CD4-positive, alpha-beta T cell treated with Interleukin-4 for 1 hour (primary cell): ENCODE measurements at regions not wholly inside any gene's neighbourhood (a gene's known extent, or its start where the extent isn't known, plus 50 kb on each side); places are given as distances from the start of the nearest gene placed in this dataset.
"Not testable (repeated sequence)": the region's sequence is repeated elsewhere in the genome, so short reads cannot be mapped to it uniquely, and the experiment has no call there.

Experiments
- DNase-seq, 2 donors: peaks; one replicate each; pipeline ENCODE4 v3.0.0-alpha.2; 2020 to 2022

GRCh38 chr14:51447411-51447810 lies 204.3 kb upstream of the FRMD6 start:
- DNase-seq: no peak

DNA sequence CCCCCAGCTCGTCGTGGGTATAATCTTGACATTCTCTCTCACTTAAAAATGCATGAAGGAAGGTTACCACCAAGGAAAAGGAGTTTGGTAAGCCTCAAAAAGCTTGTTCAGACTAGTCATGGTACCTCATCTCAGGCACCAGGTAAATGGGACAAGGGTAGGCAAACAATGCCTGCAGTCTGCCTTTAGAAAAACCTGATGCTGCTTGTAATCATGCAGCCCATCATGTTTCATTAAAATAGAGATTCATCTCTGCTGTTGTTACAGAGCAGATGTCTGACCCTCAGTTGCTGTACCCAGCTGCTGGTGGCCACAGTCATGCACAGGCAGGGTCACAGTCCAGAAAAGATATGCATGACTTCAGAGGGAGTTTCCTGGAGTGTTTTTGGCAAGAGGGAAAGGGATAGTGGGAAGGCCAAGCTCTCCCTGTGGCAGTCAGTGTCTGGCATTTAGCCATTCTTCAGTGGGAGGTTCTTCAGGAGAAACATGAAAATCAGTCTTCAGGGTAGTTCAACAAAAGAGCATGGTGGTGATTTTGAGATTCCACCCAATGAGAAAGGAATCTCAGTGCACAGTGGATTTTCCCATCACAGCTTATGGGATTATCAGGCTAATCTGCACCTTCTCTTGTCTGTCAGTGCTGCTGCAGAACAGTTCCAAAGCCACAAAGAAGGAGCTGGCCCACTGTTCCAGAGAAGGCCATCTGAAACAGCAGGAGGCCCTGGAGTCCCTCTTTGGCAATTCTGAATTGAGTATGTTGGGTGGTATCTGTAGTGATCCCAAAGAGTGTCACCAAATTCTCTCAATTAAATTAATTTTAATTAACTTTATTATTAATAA lies 202.7 kb upstream of the FRMD6 start:
- no peak for DNase-seq

DNA sequence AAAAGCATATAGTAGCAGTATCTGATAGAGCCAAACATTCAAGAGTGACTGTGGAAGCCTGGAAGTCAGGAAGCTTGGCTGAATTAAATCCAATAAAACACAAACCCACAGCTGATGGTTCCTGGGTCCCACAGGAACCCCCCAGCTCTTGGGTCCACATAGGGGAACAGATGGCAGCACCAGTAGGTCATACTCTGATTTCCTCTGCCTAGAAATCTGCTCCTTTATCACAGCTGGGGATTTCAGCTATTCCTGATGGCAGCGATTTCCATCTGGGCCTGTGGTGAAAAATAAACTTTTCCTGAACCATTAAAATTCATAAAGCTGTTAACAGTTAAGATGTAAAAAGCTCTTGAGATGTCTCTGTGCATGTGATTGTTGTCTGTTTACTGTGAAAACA lies 202.0 kb upstream of the FRMD6 start:
- no peak for DNase-seq

GRCh38 chr14:51451561-51451960 lies 200.1 kb upstream of the FRMD6 start:
- DNase-seq: no peak

- no peak for DNase-seq
These were observed 197.8 kb upstream of the FRMD6 start for GRCh38 chr14:51453869-51454268.

DNA sequence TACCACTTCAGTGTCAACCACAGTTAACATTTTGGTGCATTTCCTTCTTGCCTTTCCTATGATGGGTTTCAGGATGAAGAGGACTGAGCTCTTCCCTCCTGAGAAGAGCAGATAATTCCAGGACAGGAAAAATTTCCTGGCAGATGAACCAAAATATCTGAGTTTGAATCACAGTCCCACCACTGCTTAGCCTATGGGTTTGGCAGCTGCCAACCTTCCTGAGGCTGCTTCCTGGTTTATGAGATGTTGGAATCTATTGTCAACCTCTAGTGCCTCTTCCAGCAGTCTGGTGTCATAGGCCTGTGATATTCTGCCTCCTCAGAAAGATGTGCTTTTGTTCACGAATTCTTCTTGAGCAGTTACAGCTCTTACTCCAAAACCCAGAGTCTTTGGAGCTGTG lies 197.4 kb upstream of the FRMD6 start:
- no peak for DNase-seq

DNA sequence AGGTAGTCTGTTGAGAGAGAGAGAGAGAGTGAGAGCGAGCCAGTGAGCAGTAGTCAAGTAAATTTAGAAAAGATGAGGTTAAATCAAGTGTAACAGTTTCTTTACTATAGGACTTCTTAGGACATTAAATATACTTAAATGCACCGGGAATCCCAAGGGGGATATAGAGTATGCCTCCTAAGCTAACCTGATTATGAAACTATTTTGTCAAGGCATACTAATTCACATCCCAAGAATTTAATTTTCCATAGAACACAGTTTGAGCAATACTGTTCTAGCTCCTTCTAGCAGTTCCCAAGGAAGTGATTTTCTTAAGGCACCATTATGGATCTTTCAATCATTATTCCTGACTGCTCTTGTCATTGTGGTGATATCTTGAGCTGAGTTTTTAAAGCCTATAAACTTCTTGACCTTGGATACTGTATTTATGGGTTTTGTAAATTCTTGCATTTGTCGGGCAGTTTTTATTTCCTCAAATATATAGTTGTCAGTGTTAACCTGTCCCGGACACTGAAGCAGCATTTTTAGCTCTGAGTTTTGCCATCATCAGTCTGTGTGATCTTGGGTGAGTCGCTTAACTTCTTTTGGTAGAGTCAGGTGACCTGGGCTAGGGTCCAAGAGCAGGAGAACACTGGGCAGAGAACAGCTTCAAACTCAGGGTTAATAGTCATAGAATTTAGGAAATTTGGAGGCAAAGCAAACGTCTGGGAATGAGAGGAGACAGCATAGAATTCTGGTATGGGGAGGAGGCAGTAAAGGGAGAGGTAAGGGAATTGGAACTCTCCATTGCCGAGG lies 196.5 kb upstream of the FRMD6 start:
- no peak for DNase-seq

DNA sequence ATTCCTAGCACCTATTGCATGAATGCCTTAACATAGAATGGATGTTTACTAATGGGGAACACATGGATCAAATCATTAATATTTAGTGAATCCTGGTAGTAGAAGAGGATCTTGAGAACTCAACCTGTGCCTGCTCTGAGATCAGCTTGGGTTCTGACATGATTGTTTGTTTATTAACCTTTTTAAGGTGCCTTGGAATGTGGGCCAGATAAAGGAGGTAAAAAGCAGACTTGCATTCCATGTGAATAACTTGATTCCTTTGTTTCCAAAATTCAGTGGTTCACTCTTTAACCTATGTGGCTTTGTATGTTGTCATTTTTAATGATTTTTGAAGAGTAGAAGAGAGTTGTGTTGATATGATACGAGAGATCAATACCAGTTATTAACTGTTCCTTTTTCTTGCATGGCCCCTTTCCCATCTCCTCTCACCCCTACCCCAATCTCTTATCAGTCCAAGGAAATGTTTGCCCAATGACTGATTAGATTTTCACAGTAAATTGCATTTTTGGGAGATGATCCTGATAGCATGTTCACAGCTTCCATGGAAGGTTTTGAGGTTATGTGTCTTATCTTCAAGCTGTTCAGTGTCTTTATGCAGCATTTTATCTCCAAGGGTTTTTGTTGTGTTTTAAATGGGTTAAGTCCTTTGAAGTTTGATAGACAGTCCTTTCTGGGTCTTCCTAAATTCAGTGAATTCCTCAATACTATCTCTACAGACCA lies 193.7 kb upstream of the FRMD6 start:
- no peak for DNase-seq

DNA sequence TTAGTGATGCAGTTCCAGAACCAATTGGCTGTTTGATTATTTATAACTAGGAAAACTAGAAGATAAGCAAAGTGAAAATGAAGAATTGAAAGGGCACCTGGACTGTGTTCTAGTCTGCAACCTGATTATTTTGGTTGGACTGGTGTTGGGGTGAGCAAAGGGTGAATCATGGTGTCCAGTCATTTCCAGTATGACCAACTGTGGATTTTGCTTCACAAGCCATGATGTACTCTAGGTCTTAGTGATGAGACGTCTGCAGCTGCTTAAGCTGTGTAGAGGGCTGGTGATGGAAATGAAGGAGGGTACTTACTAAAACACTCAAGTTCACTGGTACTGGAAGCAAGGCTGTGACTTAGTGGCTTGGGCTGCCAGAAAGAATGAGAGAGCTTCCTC lies 193.2 kb upstream of the FRMD6 start:
- no peak for DNase-seq

DNA sequence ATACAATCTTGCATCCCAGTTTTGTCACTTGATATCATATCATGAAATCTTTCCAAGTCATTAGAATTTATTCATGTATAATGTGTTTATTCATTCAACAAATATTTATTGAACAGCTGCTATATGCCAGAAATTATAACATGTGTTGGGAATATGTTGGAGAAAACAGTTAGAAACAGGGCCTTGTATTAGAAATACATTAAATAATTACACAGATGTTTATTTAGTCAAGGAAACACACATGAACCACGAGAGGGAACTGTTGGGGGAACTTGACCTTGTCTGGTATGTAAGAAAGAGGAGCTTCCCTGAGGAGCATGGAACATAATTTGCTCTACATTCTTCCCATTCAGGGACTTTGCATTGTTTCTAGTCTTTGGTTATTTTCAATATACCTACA lies 191.7 kb upstream of the FRMD6 start:
- no peak for DNase-seq

- DNase-seq: no peak
These were observed 189.5 kb upstream of the FRMD6 start for GRCh38 chr14:51462182-51462581.

DNA sequence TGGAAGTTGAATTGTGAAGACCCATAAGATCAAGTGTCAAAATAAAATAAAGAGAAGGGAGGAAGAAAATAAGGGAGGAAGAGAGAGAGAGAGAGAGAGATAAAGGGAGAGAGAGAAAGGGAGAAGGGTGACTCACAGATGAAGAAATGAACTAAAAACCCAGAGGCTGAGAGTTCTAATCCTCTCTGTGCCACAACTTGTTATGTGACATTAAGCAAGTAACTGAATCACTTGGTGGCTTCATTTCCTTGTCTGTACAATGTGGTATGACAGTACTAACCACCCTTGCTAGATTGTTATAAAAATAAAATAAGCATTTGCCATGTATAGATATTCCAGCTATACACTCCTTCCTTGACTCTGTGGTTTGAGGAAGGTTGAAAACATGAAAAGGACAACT lies 189.0 kb upstream of the FRMD6 start:
- no peak for DNase-seq

- no peak for DNase-seq
These were observed 188.2 kb upstream of the FRMD6 start for GRCh38 chr14:51463461-51463860.

DNA sequence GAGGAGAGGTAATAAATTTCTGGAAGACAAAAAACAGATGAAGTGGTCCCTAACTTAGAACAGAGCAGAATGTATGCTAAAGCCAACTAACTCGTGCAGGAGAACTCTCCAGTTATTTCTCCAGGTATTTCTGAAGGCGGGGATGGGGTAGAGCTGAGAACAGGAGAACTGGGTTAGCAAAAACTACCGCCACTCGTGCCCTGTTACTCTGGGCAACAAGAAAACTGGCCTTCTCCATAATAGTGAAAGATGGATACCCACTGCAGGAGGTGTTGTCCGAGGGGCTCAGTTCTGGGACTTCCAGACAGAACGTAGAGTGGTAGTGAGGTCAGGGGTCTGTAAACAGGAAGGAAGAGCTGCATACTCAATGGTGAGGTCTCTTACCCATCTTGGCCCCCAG lies 187.3 kb upstream of the FRMD6 start:
- no peak for DNase-seq

DNA sequence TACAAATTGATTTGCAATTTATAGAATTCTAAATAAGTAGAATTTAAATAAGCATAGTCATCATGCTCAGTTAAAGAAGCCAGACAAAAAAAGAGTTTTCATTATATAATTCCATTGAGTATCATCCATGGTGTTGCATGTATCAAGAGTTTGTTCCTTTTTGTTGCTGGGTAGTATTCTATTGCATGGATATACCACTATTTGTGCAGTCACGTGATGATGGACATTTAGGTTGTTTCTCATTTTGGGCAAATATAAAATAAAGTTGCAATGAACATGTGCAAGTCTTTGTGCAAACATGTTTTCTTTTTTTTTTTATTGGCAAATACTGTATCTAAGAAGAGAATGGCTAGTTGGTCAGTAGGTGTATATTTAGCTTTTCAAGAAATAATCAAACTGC lies 186.2 kb upstream of the FRMD6 start:
- no peak for DNase-seq

- not testable (repeated sequence) for DNase-seq
These were observed 184.3 kb upstream of the FRMD6 start for GRCh38 chr14:51467392-51467791.

- DNase-seq: no peak
These were observed 183.2 kb upstream of the FRMD6 start for GRCh38 chr14:51468523-51468922.

GRCh38 chr14:51472881-51473280 lies 178.8 kb upstream of the FRMD6 start:
- no peak for DNase-seq

DNA sequence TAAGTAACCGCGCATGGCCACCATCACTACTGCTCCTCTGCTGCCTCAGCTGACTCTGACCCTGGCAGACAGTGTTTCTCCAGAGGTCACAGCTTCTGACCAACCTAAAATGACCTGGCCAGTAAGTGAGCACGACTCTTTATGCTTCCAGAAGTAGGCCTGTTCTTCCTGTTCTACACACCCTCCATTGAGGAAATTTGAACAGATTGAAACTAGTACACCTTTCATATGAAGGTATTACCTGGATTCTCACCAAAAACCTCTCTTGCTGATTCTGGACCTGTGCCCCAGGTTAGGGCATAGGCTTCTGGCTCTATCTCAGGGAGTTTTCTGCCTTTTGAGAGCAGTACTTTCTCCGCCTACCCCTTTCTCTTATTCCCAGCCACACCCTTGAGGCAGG lies 178.4 kb upstream of the FRMD6 start:
- DNase-seq: no peak

DNA sequence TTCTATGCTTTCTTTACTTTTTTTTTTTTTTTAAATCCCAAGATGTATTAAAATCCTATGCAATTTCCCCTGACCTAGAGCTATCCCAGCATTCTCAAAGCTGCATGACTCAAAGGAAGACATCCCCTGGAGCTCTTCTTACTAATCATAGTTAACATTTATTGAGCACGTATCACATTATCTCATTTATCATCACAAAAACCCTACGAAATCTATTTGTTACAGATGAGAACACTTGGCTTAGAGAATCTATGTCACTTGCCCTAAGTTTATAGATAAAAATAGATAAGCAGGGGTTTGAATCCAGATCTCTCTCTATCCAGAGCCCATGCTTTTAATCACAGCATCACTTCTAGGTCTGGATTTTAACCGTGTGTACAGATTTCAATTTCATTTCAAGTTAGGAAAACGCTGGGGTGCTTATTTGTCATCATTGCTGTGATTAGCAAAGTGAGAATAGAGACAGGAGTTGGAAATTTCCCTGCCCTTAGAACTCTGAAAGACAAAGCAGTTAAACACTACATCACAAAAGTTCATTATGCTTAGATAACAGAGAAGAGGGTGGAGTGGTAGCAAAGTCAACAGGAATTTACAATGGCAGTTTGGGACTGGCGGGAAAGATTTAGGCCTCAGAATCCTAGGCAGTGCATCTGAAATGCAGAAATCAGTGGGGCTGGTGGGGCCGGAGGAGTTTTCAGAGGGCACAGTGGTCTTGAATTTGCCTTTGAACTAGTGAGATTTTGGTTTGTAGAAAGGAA lies 177.7 kb upstream of the FRMD6 start:
- no peak for DNase-seq

DNA sequence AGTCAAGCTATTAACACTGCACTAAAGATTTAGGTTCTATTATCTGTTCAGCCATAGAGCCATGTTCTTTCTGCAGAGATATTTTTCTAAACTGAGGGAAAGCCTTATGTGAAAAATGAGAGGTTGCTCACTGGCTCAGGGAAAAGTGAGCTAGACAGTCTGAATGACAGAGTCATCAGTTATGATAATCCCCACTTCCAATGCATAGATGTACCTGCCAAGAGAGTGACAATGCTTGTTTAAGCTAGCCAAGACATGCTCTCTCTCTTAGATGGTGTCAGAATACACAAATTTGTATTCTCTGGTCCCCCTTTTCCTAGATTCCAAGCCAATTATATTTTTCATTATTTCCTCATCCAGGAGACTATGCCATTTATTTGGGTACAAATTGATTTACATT lies 176.9 kb upstream of the FRMD6 start:
- DNase-seq: no peak

DNA sequence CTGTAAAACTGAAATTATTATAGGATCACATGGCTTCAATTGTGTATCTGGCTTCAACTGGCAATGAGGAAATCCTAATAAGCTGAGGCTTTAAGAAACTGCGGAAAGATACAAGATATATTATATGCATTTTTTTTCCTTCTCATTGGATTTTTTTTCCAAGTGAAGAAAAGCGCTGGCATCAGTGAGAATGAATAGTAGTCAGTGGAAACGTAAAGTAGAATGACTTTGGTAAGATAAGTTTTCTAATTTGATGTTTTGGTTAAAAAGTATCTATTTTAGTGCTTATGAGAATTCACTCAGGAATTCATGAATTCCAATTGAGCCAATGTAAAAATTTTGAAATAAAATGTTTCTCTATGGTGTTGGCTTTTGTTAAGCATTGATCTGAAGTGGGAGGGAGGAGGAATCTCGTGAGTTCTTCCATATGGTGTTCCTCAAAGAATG lies 173.5 kb upstream of the FRMD6 start:
- DNase-seq: no peak
